HG03342 (cell line): ENCODE measurements at regions not wholly inside any gene's neighbourhood (a gene's known extent, or its start where the extent isn't known, plus 50 kb on each side); places are given as distances from the start of the nearest gene placed in this dataset.

ENCODE experiments used
- ATAC-seq: cut with Tn5 transposase; IDR thresholded peaks from one replicate; pipeline ENCODE4 v1.9.1; 2021; ENCODE audit warnings: mild to moderate bottlenecking, moderate library complexity; ENCODE audit not compliant: unreplicated experiment

DNA sequence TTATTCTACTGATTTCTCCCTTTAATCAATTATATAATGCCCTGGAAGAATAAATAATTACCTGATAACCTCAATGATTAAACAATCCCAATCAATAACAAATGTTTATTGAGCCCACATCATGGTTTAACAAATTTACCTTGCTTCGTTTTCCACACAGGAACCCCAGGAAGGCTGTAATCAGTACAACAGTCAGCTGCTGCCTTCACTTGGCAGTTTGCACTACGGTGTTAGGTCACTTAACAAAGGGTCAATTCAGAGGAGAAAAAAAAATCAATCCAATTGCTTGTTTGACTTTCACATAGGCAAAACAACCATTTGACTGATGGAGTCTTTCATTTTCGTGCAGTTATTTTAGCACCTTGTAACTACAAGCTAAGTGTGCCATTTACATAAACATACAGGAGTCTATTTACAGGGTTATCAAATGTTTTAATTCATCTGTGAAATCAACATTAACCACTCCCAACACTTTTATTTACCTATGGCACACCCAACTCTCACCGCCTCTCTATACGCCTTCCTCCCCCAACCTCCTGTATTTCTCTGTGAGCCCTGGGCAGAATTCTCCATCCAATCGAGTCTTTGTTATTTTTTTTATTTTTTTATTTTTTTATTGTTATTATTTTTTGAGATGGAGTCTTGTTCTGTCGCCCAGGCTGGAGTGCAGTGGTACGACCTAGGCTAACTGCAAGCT lies 140.4 kb upstream of the TAB2 start:
- no peak for ATAC-seq

DNA sequence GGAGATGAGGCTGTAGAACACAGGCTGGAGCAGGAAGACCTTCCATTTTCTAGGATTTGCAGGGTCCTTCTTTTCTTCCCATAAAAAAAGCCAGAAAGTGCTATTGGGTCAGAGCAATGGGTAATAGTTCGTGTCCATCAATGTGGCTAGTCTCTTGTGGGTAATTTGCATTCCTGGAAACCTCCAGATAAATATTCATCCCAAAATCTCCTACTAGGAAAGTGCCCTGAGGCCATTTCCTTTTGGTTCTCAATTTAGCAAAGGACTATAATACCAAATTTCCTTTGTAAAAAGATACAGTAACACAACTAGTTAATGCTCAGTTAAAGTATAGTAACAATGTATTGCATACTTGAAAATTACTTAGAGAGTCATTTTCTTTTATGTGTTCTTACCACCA lies 138.1 kb upstream of the TAB2 start:
- no peak for ATAC-seq

DNA sequence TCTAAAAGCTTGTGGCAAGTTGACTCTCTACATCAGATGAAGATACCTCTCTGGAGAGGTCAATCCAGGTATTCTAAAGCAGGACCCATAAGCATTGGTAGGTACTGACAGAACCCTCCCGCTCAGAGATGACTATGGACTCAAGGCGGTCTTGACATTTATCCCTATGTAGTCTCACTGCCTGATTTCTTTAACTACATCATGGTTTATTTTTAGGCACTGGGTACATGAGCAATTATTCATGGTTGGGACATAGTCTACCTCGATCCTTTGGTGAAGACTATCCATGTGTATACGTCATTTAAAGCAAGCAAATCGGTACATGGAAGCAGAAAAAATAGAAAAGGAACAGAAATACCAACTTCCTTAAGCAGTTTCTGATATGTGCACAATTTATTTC lies 136.2 kb upstream of the TAB2 start:
- ATAC-seq = no peak

DNA sequence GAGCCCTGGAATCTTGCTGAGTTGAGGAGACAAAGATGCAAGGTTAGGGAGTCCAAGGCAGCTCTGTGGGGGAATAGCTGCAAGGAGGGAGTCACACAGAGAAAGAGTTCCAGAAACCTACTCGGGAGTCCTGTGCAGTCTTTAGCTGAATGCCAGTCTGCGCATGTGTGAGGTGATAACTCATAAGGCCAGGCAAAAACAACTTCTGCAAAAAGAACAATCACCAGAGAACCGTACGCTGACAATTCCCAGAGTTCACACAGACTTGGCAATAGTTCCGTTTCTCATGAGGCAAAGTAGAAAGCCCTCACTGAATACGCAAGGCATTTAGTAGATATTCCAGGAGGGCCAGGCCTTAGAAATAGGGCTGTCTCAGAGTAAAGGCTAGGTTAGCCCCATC lies 135.2 kb upstream of the TAB2 start:
- no peak for ATAC-seq

GRCh38 chr6:149184523-149184922 lies 133.0 kb upstream of the TAB2 start:
- ATAC-seq = no peak

- ATAC-seq = no peak
Measured at GRCh38 chr6:149185799-149186357, 131.6 kb upstream of the TAB2 start.

DNA sequence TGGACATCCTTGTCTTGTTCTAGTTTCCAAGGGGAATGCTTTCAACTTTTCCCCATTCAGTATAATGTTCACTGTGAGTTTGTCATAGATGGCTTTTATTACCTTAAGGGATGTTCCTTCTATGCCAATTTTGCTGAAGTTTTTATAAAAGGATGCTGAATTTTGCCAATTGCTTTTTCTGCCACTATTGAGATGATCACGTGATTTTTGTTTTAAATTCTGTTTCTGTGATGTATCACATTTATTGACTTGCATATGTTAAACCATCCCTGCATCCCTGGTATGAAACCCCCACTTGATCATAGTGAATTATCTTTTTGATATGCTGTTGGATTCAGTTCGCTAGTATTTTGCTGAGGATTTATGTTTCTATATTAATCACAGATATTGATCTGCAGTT lies 130.6 kb upstream of the TAB2 start:
- no peak for ATAC-seq

DNA sequence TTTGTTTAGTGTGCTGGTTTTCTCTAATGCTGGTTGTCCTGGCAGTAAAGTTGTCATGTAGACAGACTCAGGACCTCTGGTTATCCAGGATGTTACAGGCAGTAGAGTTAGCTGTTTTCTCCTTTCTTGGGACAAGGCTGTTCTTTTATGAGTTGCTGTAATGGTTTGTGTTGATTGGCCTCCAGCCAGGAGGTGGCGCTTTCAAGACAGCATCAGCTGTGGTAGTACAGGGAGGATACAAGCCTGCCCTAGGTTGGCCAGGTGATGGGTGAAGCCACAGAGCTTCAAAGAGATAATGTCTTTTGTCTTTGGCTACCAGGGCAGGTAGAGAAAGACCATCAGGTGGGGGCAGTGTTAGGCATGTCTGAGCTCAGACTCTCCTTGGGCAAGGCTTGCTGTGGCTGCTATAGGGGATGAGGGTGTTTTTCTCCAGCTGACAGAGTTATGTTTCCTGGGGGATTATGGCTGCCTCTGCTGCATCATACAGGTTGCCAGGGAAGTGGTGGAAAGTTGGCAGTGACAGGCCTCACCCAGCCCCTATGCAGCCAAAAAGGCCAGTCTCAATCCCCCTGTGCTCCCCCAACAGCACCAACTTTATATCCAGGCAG lies 127.2 kb upstream of the TAB2 start:
- ATAC-seq = peak; percentile 79

- ATAC-seq = no peak
Measured at GRCh38 chr6:149194820-149195558, 122.5 kb upstream of the TAB2 start.

GRCh38 chr6:149196091-149196490 lies 121.4 kb upstream of the TAB2 start:
- ATAC-seq = no peak

DNA sequence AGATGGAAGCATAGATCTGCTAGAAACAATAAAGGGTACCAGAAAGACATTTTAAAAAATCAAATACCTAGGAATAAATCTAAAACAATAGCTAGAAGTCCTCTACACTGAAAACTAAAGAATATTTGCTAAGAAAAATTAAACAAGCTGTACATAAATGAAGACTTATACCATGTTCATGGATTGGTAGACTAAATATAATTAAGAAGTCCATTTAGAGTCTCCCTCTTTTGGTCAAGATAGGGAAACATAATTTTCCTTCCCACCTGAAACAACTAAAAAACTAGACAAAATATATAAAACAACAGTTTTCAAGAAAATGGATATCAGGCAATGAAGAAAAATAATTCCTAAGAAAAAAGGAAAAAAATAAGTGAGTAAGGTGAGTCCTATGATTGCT lies 120.0 kb upstream of the TAB2 start:
- ATAC-seq = no peak

DNA sequence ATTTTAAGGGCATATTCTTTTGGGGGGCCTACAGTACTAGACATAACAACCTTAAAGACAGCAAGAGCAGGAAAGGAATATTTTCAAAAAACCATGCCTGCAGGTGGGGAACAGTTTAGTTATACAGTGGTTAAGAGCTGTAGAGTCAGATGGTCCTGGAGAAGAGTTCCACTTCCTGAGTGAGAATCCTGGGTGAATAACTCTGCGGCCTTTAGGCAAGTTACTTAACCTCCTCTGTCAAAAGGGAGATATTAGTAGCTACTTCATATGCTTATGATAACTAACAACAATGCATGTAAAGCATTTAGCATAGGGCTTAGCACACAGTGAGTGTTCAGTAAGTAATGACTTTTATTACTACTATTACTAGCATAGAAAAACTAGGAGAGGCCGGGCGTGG lies 119.2 kb upstream of the TAB2 start:
- ATAC-seq = no peak

- ATAC-seq = no peak
Measured at GRCh38 chr6:149200282-149200945, 117.1 kb upstream of the TAB2 start.

GRCh38 chr6:149201068-149201655 lies 116.3 kb upstream of the TAB2 start:
- ATAC-seq = no peak

GRCh38 chr6:149202100-149202499 lies 115.4 kb upstream of the TAB2 start:
- ATAC-seq = no peak

GRCh38 chr6:149202952-149203351 lies 114.6 kb upstream of the TAB2 start:
- no peak for ATAC-seq

DNA sequence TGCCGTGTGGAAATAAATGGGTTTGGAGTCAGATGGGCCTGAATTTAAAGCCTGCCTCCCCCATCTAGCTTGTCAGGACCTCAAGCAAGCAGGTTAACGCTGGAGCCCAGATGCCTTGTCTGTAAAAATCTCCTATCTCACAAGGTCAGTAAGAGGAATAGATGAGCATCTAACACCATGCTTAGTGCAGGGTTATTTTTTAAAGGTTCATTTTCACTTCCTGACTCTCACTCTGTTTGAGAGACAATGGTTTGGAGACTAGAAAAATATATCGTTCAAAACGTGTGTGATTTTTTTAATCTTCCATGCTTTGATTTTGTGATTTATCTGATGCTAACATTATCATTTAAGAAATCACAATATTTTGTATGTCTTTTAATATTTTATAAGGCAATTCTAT lies 114.0 kb upstream of the TAB2 start:
- no peak for ATAC-seq

DNA sequence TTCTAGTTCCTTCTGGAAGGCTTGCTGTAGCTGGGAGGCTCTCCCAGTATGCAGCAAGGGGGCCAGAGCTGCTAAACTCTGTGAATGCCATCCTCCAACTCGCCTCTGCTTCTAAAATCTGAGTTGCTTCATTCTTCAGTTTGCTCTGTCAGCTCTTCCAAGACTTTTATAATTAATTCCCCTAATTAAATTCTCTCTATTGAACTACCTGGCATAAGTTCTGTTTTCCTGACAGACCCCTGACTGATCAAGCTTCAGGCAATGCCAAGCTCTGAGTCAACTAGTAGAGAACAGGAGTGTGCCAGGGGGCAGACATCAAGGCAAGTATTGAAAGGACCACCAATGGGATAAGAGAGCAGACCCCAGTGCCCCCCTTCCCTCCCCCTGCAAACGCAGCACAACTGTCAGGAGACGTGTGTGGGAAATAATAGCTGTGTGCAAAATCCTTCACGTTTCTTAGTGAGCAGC lies 109.3 kb upstream of the TAB2 start:
- ATAC-seq = no peak

- ATAC-seq = no peak
Measured at GRCh38 chr6:149209871-149210775, 107.4 kb upstream of the TAB2 start.

DNA sequence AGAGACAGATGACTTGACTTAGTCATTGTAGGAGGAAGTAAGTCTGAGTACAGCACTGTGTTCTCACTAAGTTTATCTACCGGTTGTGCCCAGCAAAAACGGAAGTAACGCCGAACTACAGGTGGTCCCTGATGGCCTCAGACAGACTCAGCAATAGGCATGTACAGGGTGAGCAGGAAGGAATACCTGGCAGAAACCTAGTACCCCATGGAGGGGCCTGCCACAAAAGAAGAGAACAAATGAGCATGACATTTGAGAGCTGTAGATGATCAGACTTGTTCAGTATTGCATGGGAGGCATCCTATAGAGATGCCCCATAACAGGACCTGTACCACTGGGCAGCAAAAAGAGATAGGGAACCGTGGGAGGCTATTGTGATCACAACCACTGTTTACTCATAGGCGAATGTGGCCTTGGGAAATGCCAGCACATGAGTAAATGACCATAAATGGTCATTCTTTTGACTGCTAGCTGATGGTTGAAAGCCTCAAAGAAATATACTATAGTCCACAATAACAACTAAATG lies 106.4 kb upstream of the TAB2 start:
- ATAC-seq = peak; percentile 64
